ENCODE measurements at regions not wholly inside any gene's neighbourhood (a gene's known extent, or its start where the extent isn't known, plus 50 kb on each side); places are given as distances from the start of the nearest gene placed in this dataset.
"Not testable (repeated sequence)": the region's sequence is repeated elsewhere in the genome, so short reads cannot be mapped to it uniquely, and the experiment has no call there.

DNA sequence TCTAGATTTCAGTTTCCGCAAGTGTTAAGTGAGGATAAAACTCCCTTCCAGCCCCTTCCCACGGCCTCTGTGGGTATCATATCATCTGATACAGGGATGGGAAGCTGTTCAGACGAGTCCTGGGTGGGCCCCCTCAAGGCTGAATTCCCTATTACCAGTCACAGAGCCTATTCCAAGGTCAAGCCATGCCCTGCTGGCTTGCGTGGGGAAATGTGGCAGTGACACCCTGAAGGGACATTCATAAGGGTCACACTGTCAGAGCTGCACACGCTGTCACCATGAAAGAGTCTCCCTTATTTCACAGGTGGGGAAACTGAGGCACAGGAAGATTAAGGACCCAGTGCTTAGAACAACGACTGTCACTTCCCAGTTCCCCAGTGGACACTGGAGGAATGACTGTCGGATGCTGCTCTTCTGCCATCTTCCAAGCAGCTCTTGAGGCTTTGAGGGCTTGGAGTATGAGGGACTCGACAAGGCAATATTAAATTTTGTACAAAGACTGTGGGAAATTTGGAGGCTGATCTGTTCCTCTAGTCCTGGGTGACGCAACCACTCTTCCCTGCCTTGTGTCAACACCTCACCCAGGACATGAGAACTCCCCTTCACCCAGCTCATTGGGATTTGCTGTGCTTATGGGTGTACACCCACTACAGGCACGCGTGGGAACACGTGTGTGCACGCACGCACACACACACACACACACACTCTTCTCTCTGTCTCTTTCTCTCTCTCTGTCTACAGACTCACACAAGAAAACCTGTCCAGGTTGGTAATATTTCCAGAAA is 386.0 kb downstream of the RPS24 start:
- DNase-seq, result no peak

GRCh38 chr10:78420946-78421735 is 387.5 kb downstream of the RPS24 start:
- no peak for DNase-seq

GRCh38 chr10:78424050-78424449 is 390.4 kb downstream of the RPS24 start:
- DNase-seq, result not testable (repeated sequence)

DNA sequence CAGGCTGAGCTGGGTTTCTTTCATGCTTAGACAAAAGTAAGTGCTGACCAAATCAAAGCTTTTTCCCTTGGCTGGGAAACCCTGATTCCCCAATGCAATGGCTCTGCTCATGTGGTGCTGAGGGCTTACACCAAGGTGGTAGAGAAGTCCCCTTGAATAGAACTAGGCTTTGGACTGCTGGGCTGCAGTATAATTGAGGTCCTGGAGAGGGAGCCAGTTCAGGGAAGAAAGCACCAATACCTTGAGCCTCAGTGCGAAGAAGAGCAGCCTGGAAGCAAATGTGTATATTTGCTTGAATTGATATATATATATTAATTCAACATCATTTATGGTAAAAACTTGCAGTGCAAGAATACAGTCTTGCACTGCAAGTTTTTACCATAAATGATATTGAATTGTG is 391.1 kb downstream of the RPS24 start:
- peak; percentile 30 for DNase-seq

- DNase-seq, result no peak
These were observed 392.5 kb downstream of the RPS24 start for GRCh38 chr10:78426181-78426580.

DNA sequence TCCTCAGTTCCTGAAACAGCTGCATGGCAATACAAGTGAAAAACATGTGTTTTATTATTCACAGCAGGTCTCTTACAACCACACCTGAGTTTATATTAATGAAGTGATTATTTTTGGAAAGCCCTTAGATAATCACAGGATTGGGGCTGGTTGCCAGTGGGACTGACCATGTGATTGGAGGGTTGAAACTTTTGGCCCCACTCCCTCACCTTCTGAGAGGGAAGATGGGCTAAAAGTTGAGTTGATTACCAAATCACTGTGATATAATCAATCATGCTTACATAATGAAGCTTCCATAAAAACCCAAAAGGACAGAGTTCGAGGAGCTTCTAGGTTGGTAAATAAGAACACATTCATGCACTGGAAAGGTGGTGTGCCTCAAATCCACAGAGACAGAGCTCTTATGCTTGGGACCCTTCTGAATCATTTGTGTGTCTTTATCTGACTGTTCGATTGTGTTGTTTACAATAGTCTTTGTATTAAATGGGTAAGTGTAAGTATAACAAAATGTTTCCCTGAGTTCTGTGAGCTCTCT is 393.9 kb downstream of the RPS24 start:
- DNase-seq, result no peak

DNA sequence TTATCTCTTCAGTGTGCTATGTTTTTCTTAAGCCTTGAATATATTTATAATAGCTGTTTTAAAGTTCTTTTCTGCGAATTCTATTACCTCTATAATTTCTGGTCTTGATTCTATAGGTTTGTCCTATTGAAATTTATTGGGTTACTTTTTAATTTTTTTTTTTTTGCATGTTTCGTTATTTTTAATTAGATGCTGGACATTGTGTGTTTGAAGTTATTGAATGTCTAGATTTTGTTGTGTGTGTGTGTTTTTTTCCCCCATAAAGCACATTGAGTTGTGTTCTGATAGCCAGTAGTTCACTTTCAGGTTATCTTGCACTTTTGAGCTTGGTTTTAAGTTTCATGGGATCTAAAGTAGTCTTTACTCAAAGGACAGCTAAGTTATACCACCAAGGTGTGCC is 394.9 kb downstream of the RPS24 start:
- no peak for DNase-seq

GRCh38 chr10:78429984-78430383 is 396.3 kb downstream of the RPS24 start:
- no peak for DNase-seq

- no peak for DNase-seq
These were observed 398.9 kb downstream of the RPS24 start for GRCh38 chr10:78432583-78432982.

DNA sequence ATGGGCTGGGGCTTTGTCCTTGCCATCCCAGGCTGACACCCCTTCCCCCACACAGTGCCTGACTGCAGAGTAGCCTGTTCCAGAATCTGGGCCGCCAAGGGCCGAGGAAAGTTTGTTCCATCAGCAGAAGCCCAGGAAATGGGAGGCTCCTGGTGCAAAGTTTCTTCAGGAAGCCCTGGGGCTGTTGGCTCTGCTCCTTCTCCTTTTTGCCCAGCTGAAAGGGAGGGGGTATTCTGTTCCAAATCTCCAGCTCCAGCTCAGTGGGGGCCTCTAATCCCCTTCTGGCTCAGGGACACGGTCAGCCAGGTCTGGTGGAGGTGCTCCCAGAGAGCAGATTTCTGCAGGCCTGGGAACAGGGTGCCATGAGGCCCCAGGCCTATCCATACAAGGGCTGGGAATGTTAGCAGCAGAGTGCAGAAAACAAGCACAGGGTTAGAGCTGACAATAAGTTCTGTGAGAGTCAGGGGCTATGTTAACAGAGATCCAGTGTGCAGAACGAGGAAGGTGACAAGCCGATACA is 399.5 kb downstream of the RPS24 start:
- no peak for DNase-seq

- no peak for DNase-seq
These were observed 400.3 kb downstream of the RPS24 start for GRCh38 chr10:78433766-78434535.

DNA sequence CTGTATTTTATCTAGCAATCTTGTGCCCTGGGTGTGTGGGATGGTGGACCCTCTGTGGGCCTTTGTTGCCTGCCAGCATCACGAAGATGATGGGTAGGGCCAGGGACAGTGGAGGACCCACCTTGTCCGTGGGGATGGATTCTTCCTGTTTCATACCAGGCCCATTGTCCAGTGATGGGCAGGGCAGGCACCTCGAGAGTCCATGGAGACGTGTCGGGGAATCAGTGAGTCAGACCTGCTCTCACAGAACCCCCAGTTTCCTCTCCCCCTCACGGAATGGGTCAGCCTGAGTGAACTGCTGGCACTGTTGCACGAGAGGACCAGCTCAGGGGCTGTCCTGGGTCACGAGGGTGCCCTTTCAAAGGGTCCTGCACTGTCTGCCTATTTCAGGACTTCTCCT is 401.2 kb downstream of the RPS24 start:
- DNase-seq, result no peak

DNA sequence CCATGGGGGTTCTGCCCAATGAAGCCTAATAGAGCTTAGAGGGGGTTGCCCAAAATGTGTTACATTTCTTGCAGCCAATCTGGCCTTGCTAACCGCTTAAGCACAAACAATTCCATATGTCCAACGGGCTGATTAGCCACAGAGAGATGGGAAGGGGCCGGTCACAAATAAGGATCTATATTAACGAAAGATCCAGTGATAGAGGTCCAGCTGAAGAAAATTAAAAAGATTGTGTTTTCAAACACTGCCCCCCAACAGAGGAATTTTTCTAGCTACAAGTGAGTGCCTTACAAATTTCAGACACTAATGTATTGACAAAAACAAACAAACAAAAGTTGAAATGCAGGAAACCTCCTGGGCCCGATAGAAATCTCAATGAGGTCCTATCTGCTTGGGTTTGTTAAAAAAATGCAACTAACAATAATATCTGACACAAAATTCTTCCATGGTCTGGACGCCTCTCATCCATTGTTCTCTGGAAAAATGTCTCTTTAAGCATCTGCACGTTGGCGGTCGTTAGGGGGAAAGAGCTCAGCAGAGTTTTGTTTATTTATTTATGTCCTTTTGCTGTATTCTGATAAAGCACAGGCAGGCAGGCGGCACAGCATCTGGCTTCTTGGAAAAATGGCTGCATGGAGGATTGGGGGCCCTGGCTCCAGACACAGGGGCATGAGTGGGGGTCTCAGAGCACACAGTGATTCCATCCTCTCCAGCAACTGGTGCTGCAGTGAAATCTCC is 402.0 kb downstream of the RPS24 start:
- no peak for DNase-seq

- no peak for DNase-seq
These were observed 402.5 kb downstream of the RPS24 start for GRCh38 chr10:78436222-78436573.

- DNase-seq, result no peak
These were observed 403.2 kb downstream of the RPS24 start for GRCh38 chr10:78436706-78437406.

- peak; percentile 2 for DNase-seq
These were observed 403.7 kb downstream of the RPS24 start for GRCh38 chr10:78437407-78437768.

- peak; percentile 17 for DNase-seq
These were observed 404.6 kb downstream of the RPS24 start for GRCh38 chr10:78437998-78438906.

- DNase-seq, result no peak
These were observed 405.5 kb downstream of the RPS24 start for GRCh38 chr10:78438907-78439809.

GRCh38 chr10:78441010-78441409 is 407.3 kb downstream of the RPS24 start:
- no peak for DNase-seq

DNA sequence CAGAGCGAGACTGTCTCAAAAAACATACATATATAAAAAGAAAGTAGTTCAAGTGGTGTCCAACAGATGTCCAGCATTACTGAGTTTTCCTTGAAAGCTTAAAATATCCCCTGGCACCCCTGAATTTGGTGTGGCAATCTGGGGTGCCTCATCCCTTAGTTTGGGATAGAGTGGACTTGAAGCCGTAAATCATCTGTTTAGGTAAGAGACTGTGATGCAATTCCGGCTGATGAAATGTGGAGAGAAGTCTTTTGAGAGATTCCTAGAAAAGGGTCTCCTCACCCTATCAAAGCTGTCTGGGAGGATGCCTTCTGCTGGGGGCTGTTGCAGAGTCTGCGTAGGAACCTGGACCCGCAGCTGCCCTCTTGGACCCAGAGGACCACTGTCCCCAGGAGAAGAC is 408.0 kb downstream of the RPS24 start:
- no peak for DNase-seq

Measured in hematopoietic multipotent progenitor cell treated with erythropoietin and hydrocortisone succinate and interleukin-3 and kit ligand, for 6 days (in vitro differentiated cells).